MM.1S (cell line): ENCODE measurements at regions not wholly inside any gene's neighbourhood (a gene's known extent, or its start where the extent isn't known, plus 50 kb on each side); places are given as distances from the start of the nearest gene placed in this dataset.

Experiments
- DNase-seq: peaks from one replicate; pipeline ENCODE4 v3.0.0-alpha.2; 2015
- H2AFZ ChIP-seq: fragments of 300-600 bp; sonication (generic); 2 replicates; pipeline ENCODE4 v1.6.0; 2016; ENCODE audit warnings: antibody characterized with exemption, low read length
- H3F3A ChIP-seq: fragments of 300-600 bp; sonication (generic); 2 replicates; pipeline ENCODE4 v1.6.1; 2016; ENCODE audit warnings: mild to moderate bottlenecking, antibody characterized with exemption, low read length, moderate library complexity, mixed read lengths; ENCODE audit not compliant: insufficient read depth
- H3K27ac ChIP-seq: fragments of 300-600 bp; sonication (generic); 2 replicates; pipeline ENCODE4 v1.5.1; 2016; ENCODE audit warnings: mild to moderate bottlenecking, low read length
- H3K27me3 ChIP-seq: fragments of 300-600 bp; sonication (generic); replicated peaks from 2 replicates; pipeline ENCODE4 v1.6.0; 2016; ENCODE audit warnings: low read length; ENCODE audit not compliant: insufficient read depth
- H3K36me3 ChIP-seq: fragments of 300-600 bp; sonication (generic); replicated peaks from 2 replicates; pipeline ENCODE4 v1.6.1; 2016; ENCODE audit warnings: mild to moderate bottlenecking, low read length, mixed read lengths; ENCODE audit not compliant: insufficient read depth
- H3K4me1 ChIP-seq: fragments of 300-600 bp; sonication (generic); 2 replicates; pipeline ENCODE4 v1.6.1; 2016; ENCODE audit warnings: low read length, mixed read lengths
- H3K4me2 ChIP-seq: fragments of 300-600 bp; sonication (generic); 2 replicates; pipeline ENCODE4 v1.6.0; 2016; ENCODE audit warnings: low read depth, low read length
- H3K4me3 ChIP-seq: fragments of 300-600 bp; sonication (generic); 2 replicates; pipeline ENCODE4 v1.5.1; 2016; ENCODE audit warnings: low read length, mixed read lengths
- H3K79me2 ChIP-seq: fragments of 300-600 bp; sonication (generic); 2 replicates; pipeline ENCODE4 v1.6.1; 2016; ENCODE audit warnings: mixed run types, low read length, mixed read lengths
- H3K9ac ChIP-seq: fragments of 300-600 bp; sonication (generic); 2 replicates; pipeline ENCODE4 v1.6.1; 2016; ENCODE audit warnings: low read length, mixed read lengths
- H3K9me2 ChIP-seq: fragments of 300-600 bp; sonication (generic); replicated peaks from 2 replicates; pipeline ENCODE4 v1.6.1; 2016; ENCODE audit warnings: mild to moderate bottlenecking, low read length, mixed read lengths; ENCODE audit not compliant: insufficient read depth
- H3K9me3 ChIP-seq: fragments of 300-600 bp; sonication (generic); replicated peaks from 2 replicates; pipeline ENCODE4 v1.6.1; 2016; ENCODE audit warnings: mild to moderate bottlenecking, low read length, mixed read lengths; ENCODE audit not compliant: insufficient read depth
- H4K20me1 ChIP-seq: fragments of 300-600 bp; sonication (generic); 2 replicates; pipeline ENCODE4 v1.6.1; 2016; ENCODE audit warnings: mild to moderate bottlenecking, low read length, moderate library complexity, mixed read lengths; ENCODE audit not compliant: insufficient read depth
- EZH2 ChIP-seq: fragments of 300-600 bp; sonication (generic); optimal IDR thresholded peaks from 2 replicates; pipeline ENCODE3; 2017; ENCODE audit warnings: low read depth, mild to moderate bottlenecking, antibody characterized with exemption, low read length, mixed read lengths
- EZH2phosphoT487 ChIP-seq: fragments of 300-600 bp; sonication (generic); IDR thresholded peaks from 2 replicates; pipeline ENCODE4 v1.6.1; 2018; ENCODE audit warnings: antibody characterized with exemption, low read length
- TF ChIP-seq, protein P1 (sequence below): fragments of 300-600 bp; sonication (generic); IDR thresholded peaks from 2 replicates; pipeline ENCODE4 v1.5.1; 2016; ENCODE audit warnings: antibody characterized with exemption, low read length, mixed read lengths

GRCh38 chr13:50512474-50513299 is 330.8 kb downstream of the DLEU7 start:
- Histone ChIP-seq H3K9ac (peak overlapping the region; percentile 76), H3K4me2 (peak overlapping the region; percentile 67), H3K27ac (peak overlapping the region; percentile 96), H4K20me1 (no peaks in the 10 kb centered on the region), H3K4me1 (peaks cover 16% of the 10 kb centered on the region), H3K36me3 (no peaks in the 10 kb centered on the region), H3K79me2 (no peaks in the 10 kb centered on the region), H3K4me3 (peak overlapping the region; percentile 60), H3F3A (peaks cover 19% of the 10 kb centered on the region), H3K9me3 (no peaks in the 10 kb centered on the region), H3K9me2 (no peaks in the 10 kb centered on the region), H3K27me3 (no peaks in the 10 kb centered on the region), H2AFZ (peak overlapping the region; percentile 65; the same call in 1 of the 2 replicates)
- no peak for TF ChIP-seq EZH2phosphoT487
- TF ChIP-seq, protein P1, sequence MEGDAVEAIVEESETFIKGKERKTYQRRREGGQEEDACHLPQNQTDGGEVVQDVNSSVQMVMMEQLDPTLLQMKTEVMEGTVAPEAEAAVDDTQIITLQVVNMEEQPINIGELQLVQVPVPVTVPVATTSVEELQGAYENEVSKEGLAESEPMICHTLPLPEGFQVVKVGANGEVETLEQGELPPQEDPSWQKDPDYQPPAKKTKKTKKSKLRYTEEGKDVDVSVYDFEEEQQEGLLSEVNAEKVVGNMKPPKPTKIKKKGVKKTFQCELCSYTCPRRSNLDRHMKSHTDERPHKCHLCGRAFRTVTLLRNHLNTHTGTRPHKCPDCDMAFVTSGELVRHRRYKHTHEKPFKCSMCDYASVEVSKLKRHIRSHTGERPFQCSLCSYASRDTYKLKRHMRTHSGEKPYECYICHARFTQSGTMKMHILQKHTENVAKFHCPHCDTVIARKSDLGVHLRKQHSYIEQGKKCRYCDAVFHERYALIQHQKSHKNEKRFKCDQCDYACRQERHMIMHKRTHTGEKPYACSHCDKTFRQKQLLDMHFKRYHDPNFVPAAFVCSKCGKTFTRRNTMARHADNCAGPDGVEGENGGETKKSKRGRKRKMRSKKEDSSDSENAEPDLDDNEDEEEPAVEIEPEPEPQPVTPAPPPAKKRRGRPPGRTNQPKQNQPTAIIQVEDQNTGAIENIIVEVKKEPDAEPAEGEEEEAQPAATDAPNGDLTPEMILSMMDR: peak; percentile 16
- DNase-seq: peak; percentile 80

DNA sequence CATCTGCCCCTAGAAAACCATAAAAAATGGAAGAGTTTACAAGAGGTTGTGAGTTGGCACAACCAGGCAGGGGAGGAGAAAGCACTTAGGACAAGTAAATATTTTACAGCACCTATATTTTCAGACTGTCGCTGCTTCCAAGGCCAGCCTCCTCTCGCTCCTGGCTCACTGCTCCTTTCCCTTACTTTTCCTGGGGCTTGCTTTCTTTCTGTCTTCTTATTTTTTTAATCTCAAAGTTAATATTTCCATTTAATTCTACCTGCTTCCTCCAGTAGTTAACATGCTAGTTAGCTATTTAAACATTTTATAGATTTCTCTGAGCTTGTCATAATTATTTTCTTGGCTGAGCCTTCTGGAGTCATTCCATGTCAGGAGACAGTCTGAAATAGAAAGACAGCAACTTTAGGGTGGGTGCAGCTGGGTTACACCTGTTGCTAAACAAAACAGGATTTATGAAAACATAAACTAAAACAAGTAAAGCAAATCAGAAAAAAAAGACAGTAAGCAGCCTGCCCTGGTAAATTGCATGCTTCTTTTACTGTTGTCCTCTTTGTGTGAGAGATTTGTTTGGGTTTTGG is 330.1 kb downstream of the DLEU7 start:
- Histone ChIP-seq H3K79me2 (no peaks in the 10 kb centered on the region), H3K27ac (peak overlapping the region; percentile 96), H3K4me2 (peak overlapping the region; percentile 67), H3K4me1 (peaks cover 16% of the 10 kb centered on the region), H4K20me1 (no peaks in the 10 kb centered on the region), H3K9me3 (no peaks in the 10 kb centered on the region), H3K4me3 (peak overlapping the region; percentile 60), H3K9me2 (no peaks in the 10 kb centered on the region), H3K9ac (peak overlapping the region; percentile 76), H3K36me3 (no peaks in the 10 kb centered on the region), H3F3A (peaks cover 19% of the 10 kb centered on the region), H3K27me3 (no peaks in the 10 kb centered on the region), H2AFZ (peak overlapping the region; percentile 65)
- TF ChIP-seq EZH2phosphoT487: no peak
- DNase-seq: peak; percentile 23

- peak overlapping the region; percentile 67 for H3K4me2 ChIP-seq
- no peak overlapping the region for H2AFZ ChIP-seq
- DNase-seq: no peak
- peaks cover 19% of the 10 kb centered on the region for H3F3A ChIP-seq
- H3K27me3 ChIP-seq: no peaks in the 10 kb centered on the region
- H3K79me2 ChIP-seq: no peaks in the 10 kb centered on the region
- H3K27ac ChIP-seq: peak overlapping the region; percentile 96; the same call in 1 of the 2 replicates
- H3K4me3 ChIP-seq: no peak overlapping the region
- H3K36me3 ChIP-seq: no peaks in the 10 kb centered on the region
- no peaks in the 10 kb centered on the region for H3K9me2 ChIP-seq
- H4K20me1 ChIP-seq: no peaks in the 10 kb centered on the region
- H3K9me3 ChIP-seq: no peaks in the 10 kb centered on the region
- H3K9ac ChIP-seq: no peak overlapping the region
- TF ChIP-seq, protein P1: no peak
- TF ChIP-seq EZH2phosphoT487: no peak
- TF ChIP-seq EZH2: no peak
- H3K4me1 ChIP-seq: peaks cover 16% of the 10 kb centered on the region
Measured at GRCh38 chr13:50514249-50514648, 329.2 kb downstream of the DLEU7 start.

DNA sequence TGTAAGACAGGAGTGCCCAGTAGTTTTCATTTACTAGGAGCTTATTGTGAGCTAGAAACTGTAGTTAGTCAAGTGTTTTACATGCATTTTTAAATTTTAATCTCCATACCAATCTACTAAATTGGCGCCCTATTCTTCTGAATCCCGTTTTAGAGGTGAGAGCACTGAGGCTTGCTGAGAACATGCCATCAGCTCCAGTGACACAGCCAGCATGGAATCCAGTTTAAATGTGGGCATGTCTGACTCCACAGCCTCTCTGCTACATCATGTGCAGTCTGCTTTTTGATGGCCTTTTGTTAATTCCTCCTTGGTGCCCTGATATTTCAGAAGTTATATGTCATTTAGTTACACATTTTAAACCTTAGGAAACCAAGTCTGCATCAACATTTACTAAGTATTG is 325.4 kb downstream of the DLEU7 start:
- DNase-seq: no peak
- no peaks in the 10 kb centered on the region for H3K9me2 ChIP-seq
- no peak overlapping the region for H2AFZ ChIP-seq
- TF ChIP-seq EZH2phosphoT487: no peak
- no peak for TF ChIP-seq EZH2
- TF ChIP-seq, protein P1: no peak
- peaks cover 5% of the 10 kb centered on the region for H3F3A ChIP-seq
- H3K4me2 ChIP-seq: no peak overlapping the region
- H3K27me3 ChIP-seq: no peaks in the 10 kb centered on the region
- H3K4me1 ChIP-seq: peaks cover 10% of the 10 kb centered on the region
- H3K9me3 ChIP-seq: no peaks in the 10 kb centered on the region
- H4K20me1 ChIP-seq: no peaks in the 10 kb centered on the region
- no peak overlapping the region for H3K4me3 ChIP-seq
- H3K9ac ChIP-seq: no peak overlapping the region
- no peak overlapping the region for H3K27ac ChIP-seq
- H3K36me3 ChIP-seq: no peaks in the 10 kb centered on the region
- no peaks in the 10 kb centered on the region for H3K79me2 ChIP-seq
